SK-N-SH (cell line): ENCODE measurements at regions not wholly inside any gene's neighbourhood (a gene's known extent, or its start where the extent isn't known, plus 50 kb on each side); places are given as distances from the start of the nearest gene placed in this dataset.

Experiments
- TF ChIP-seq, protein P1 (sequence below): fragments of 200-600 bp; sonication (generic); IDR thresholded peaks from 2 replicates; pipeline ENCODE4 v1.6.1; 2017; ENCODE audit warnings: antibody characterized with exemption, mild to moderate bottlenecking, moderate library complexity
- TF ChIP-seq, protein P2 (sequence below): fragments of 150-350 bp; IDR thresholded peaks from 2 replicates; pipeline ENCODE4 v1.6.1; 2017; ENCODE audit warnings: antibody characterized with exemption, low read length, low read depth, borderline replicate concordance

DNA sequence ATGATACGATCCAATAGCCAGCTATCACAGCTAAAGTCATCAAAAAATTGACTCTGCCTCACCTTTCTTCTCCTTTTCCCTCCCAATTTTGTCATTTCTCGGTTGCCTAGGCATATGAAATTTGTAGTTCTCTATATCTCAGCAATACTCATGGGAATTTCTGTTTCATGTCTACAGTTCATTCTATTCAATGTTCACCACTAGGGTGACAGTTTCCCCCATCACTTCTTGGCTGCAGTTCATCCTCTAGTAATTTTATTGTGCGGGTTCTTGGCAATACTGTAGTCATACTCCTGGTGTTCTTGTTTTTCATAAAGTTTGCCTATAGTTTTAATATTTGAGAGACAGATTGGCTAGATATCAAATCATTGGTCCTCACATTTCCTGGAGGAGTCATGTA, 872.2 kb upstream of the ID2 start:
- TF ChIP-seq, protein P1, sequence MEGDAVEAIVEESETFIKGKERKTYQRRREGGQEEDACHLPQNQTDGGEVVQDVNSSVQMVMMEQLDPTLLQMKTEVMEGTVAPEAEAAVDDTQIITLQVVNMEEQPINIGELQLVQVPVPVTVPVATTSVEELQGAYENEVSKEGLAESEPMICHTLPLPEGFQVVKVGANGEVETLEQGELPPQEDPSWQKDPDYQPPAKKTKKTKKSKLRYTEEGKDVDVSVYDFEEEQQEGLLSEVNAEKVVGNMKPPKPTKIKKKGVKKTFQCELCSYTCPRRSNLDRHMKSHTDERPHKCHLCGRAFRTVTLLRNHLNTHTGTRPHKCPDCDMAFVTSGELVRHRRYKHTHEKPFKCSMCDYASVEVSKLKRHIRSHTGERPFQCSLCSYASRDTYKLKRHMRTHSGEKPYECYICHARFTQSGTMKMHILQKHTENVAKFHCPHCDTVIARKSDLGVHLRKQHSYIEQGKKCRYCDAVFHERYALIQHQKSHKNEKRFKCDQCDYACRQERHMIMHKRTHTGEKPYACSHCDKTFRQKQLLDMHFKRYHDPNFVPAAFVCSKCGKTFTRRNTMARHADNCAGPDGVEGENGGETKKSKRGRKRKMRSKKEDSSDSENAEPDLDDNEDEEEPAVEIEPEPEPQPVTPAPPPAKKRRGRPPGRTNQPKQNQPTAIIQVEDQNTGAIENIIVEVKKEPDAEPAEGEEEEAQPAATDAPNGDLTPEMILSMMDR, result peak; percentile 22; the same call in 1 of the 2 replicates
- TF ChIP-seq, protein P2, sequence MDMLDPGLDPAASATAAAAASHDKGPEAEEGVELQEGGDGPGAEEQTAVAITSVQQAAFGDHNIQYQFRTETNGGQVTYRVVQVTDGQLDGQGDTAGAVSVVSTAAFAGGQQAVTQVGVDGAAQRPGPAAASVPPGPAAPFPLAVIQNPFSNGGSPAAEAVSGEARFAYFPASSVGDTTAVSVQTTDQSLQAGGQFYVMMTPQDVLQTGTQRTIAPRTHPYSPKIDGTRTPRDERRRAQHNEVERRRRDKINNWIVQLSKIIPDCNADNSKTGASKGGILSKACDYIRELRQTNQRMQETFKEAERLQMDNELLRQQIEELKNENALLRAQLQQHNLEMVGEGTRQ, result no peak
